ENCODE measurements at regions not wholly inside any gene's neighbourhood (a gene's known extent, or its start where the extent isn't known, plus 50 kb on each side); places are given as distances from the start of the nearest gene placed in this dataset.
"Not testable (repeated sequence)": the region's sequence is repeated elsewhere in the genome, so short reads cannot be mapped to it uniquely, and the experiment has no call there.

DNA sequence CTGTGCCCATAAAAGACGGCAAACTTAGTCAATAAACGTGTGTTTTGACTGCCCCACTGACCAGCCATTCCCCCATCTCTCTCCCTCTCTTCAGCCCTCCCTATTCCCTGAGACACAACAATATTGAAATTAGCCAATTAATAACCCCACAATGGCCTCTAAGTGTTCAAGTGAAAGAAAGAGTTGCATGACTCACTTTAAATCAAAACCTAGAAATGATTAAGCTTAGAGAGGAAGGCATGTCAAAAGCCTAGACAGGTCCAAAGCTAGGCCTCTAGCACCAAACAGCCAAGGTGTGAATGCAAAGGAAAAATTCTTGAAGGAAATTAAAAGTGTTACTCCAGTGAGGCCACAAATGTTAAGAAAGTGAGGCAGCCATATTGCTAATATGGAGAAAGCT, 261.6 kb upstream of the TBX18 start:
- no peak for DNase-seq (ENCODE audit: low read depth in 1 of 2, low spot score in 1 of 2)

DNA sequence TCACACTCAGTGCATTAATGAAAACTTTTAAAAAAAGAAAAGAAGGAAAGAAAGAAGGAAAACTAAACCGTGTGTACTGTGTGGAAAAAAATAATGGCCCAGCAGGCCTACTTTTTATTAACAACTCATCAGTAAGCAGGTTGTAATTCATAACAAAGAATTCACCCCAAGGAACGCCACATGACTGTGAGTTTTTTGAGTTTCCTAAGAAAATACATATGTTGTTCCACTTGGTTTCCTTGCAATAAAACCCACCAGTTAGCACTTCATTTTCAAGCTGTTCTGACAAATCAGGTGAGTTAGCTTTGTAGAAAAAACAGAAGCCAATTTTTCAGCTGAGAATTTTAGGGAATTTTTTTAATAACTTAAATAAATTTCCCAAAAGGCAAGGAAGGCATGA, 259.3 kb upstream of the TBX18 start:
- no peak for DNase-seq (ENCODE audit: low read depth in 1 of 2, low spot score in 1 of 2)

DNA sequence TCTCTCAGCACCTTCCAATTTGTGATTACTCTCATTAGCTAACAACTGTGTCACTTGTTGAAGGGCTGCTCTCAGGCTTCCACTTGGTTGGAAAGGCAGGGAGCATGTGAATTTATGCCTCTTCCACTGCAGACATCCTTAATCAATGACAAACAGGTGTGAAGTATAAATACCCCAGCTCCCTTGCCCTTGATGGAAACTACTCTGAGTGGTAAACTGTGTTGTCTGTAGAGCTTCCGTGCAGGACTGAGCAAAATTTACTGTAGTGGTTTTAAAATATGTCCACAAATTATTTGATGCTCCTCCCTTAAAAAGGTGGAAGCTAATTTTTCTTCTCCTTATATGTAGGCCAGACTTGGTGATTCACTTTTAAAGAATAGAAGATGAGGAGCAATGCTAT, 253.0 kb upstream of the TBX18 start:
- no peak for DNase-seq (ENCODE audit: low read depth in 1 of 2, low spot score in 1 of 2)

DNA sequence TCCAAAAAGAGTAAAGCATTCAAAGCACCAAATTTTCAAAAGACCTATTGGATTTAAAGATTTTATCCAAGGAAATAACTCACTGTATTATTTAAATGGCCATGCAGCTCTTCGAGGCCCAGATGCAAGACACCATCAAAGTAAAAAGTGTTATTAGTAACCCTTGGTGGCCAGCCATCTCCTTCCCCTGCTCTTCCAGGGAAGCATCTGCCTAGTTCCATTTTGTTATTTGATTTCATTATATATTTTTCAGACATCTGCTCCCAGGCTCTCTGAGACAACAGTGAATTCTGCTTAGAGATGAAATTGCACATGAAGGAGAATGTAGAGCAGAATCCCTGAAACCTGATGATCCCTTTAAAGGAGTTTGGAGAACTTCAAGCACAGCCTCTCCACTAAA, 252.3 kb upstream of the TBX18 start:
- DNase-seq (ENCODE audit: low read depth in 1 of 2, low spot score in 1 of 2) = no peak

DNA sequence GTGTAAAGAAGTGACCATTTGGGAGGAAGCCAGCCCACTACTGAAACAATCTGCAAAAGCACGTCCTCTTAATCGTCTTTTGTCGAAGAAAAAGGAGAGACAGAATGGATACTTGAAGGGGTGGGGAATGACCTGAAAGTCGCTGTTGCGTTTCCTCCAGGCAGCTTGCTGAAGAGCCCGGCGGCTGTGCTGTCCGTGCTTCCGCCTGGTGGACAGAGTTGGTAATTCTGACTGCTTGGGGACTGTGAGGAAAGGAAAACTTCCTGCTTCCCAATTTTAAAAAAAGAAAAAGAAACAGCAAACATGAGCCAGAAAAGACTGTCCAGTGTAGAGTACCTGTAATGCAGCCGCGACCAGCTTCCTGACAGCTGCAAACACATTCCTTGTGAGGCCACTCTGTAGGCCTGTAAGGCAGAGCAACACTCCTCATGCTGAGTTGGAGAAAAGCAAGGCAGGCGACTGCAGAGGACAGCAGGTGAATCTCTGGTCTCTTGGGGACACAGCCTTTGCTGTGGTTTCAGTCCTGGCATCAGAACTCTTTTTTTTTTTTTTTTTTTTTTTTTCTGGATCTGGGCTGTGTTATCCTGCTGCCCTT, 251.1 kb upstream of the TBX18 start:
- no peak for DNase-seq (ENCODE audit: low read depth in 1 of 2, low spot score in 1 of 2)

DNA sequence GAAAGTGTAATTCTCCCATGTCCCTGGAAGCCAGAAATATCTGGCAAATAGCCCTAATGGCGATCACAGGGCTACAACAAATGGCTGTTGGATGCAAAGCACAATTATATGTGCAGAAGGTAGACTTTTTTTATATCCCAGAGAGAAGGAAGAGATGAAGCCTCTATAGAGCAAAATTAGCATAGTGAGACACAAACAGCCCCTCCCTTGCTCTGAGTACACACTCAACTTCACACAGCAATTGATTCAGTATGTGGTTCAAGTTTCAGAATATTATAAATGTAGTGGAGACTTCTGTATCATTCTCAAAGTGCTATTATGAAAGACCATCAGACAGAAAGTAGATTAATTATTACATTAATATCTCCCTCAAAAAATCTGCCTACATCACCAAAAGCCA, 246.5 kb upstream of the TBX18 start:
- DNase-seq (ENCODE audit: low read depth in 1 of 2, low spot score in 1 of 2) = no peak

DNA sequence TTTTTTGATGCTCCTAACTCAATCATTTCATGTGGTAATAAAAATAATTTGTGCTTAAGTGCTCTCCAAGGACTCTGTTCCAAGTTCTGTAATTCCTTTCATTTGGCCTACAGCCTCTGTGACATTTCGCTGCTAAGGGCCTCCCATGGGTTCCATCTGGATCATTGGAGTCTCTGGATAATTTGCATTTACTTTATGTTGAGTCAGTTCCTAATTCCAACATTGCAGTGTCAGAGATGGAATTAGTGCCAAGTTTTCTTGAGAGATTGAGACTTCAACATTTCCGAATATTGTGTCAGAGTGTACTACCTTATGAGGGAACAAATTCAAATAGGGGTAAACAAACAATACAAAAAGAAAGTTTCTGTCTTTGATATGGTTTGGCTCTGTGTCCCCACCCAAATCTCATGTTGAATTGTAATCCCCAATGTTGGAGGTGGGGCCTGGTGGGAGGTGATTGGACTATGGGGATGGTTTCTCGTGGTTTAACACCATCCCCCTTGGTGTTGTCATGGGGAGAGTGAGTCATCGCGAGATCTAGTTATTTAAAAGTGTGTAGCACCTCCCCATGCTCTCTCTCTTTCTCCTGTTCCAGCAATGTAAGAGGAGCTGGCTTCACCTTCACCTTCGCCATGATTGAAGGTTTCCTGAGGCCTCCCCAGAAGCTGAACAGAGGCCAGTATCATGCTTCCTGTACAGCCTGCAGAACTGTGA, 244.1 kb upstream of the TBX18 start:
- DNase-seq (ENCODE audit: low read depth in 1 of 2, low spot score in 1 of 2) = no peak

DNA sequence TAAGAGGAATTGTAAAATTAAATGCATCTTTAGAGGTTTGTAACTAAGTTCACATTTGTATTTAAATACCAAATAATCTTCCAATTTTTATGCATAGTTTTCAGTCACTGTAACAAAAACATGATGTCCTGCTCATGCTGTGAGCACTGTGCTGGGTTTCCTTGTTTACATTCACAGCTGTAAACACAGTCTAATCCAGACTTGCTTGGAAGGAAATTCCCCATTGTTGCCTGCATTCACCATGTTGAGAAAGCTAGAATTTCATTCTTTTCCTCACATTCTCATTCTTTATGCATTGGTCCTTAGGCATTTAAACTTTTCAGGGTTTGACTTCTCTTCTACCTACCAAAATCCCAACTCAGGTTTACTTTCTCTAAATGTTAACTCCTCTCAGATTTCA, 242.0 kb upstream of the TBX18 start:
- DNase-seq (ENCODE audit: low read depth in 1 of 2, low spot score in 1 of 2) = no peak

DNA sequence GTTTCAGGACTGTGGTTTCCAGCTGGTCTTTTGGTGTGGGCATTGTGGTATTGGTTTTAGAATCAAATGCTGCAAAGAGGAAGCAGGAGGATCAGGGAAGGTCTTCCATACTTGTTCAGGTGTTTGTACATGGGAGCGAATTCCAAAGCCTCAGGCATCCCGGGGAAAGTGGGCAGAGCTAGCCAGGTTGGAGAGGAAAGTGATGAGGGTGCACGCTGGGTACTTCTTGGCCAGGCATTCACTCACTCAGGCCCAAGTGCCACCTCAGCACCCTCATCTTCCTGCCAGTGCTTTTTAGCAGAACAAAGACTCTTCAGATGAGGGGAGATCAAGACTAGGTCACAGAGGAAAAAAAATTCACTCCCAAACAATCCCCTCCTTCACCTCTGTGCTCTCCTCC, 241.1 kb upstream of the TBX18 start:
- no peak for DNase-seq (ENCODE audit: low read depth in 1 of 2, low spot score in 1 of 2)

DNA sequence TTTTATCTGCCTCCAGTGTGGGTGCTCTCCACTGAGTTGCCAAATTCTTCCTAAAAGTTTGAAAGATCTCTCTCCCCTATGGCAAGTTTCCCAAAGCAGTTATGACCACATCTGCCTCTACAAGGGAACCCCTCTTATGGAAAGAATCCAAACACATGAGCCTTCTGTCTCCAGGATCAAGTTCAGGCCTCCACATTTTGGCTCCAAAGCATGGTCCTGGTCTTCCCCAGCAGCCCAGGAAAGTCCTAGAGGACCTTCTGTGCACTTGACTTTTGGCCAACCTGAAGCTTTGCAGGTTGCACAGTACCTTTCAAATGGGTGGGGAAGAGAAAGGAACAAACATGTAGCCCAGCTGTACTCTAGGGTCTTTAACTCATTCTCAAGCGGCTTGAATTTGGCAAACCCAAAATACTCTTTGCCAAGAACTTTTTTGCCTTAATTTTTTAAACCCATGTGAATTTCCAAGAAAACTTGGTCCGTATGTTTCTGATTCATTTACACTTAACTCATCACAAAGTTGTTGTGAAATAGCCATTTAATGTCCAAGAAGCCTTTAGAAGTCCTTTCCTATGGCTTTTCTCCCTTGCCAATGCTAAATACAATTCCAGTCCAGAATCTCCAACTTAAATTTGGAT, 240.1 kb upstream of the TBX18 start:
- no peak for DNase-seq (ENCODE audit: low read depth in 1 of 2, low spot score in 1 of 2)

DNA sequence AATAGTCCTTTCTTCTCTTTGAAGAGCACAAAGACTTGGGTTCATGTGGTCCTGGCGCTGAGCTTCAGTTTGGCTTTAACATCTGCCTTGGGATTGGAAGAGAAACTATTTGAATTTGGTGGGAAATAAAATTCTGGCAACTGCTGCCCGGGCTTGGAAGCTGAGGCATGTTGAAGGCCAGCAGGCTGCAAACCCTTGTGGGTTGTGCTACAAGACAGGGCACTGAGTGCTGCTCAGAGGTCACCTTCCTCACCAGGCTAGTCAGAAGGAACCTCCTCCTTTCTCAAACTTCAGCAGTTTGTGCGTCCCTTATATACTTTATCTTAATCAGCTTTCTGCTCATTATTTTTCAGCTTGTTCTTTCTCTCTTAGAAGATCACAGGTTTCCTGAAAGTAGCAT, 238.4 kb upstream of the TBX18 start:
- no peak for DNase-seq (ENCODE audit: low read depth in 1 of 2, low spot score in 1 of 2)

DNA sequence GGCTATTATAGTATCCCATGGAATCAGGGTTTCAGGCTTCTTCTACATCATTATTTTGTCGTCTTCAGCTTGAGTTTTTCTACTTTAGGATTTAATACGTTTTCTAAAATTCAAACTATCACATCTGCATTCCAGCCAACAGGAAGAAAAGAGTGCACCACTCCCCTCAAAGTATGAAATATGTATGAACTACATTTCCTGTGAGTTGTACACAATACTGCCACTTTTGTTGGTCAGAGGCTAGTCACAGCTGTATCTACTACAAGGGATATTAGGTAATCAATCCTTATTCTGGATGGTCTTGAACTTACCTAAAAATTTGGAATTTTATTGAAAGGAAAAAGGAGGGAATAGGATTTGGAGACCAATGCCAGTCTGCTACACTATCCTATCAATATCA, 235.6 kb upstream of the TBX18 start:
- no peak for DNase-seq (ENCODE audit: low read depth in 1 of 2, low spot score in 1 of 2)

DNA sequence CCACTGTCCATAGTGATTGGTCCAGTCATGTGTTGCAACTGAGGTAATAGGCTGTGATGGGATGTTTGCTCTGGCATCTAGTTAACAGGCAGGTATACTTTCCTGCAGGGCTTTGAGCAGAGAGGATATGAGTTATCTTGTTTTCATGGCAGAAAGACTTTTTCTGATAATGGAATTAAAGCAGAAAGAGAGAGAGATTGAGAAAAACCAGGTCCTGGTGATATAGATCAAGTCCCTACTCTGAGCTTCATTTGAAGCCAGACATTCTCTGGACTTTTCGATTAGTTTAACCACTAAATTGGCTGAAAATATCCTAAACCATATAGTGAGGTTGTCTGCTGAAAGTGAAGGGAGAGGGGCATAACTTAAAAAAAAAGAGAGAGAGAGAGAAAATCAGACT, 233.8 kb upstream of the TBX18 start:
- DNase-seq (ENCODE audit: low read depth in 1 of 2, low spot score in 1 of 2) = no peak

DNA sequence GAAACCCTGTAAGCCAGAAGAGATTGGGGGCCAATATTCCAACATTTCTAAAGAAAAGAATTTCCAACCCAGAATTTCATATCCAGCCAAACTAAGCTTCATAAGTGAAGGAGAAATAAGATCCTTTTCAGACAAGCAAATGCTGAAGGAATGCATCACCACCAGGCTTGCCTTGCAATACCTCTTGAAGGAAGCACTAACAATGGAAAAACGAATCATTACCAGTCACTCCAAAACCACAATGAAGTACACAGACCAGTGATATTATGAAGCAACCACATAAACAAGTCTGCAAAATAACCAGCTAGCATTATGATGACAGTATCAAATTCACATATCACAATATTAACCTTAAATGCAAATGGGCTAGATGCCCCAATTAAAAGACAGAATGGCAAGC, 224.4 kb upstream of the TBX18 start:
- DNase-seq (ENCODE audit: low read depth in 1 of 2, low spot score in 1 of 2) = not testable (repeated sequence)

DNA sequence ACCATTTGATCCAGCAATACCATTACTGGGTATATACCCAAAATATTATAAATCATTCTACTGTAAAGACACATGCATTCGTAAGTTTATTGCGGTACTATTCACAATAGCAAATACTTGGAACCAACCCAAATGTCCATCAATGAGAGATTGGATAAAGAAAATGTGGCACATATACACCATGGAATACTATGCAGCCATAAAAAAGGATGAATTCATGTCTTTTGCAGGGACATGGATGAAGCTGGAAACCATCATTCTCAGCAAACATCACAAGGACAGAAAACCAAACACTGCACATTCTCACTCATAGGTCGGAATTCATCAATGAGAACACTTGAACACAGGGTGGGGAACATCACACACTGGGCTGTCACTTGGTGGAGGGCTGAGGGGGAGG, 221.1 kb upstream of the TBX18 start:
- DNase-seq (ENCODE audit: low read depth in 1 of 2, low spot score in 1 of 2) = not testable (repeated sequence)

DNA sequence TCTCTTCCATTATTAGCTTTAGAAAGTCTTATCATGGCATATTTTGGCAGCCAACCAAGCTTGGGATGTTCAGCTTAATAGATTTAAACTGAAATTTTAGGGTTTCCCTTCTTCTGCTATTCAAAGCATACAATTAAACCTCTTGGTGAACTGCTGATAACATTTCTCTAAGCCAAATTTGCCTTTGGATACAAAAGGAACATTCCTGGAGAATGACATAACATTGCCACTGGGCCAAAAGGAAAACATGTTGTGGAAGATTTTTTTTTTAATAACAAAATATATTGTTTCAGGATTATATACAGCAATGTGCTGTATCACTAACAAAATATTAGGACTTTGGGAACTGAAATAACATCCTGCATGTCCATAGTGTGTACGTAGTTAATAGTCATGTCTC, 215.1 kb upstream of the TBX18 start:
- no peak for DNase-seq (ENCODE audit: low read depth in 1 of 2, low spot score in 1 of 2)

DNA sequence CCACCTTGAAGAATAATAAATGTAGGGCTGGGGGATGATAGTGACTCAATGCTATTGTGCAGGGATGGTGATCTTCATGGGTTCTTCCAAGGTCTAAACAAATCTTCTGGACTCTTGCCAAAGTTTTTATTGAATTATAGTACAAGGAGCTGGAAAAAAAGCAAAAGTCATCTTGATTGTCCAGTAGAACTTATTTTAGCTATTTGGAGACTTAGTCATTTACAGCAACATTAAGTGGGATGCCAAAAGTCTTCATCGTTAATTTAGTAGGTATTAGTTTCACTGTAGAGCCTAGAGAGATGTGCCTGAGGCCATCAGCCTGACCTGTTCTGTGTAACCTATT, 212.9 kb upstream of the TBX18 start:
- DNase-seq (ENCODE audit: low read depth in 1 of 2, low spot score in 1 of 2) = no peak

DNA sequence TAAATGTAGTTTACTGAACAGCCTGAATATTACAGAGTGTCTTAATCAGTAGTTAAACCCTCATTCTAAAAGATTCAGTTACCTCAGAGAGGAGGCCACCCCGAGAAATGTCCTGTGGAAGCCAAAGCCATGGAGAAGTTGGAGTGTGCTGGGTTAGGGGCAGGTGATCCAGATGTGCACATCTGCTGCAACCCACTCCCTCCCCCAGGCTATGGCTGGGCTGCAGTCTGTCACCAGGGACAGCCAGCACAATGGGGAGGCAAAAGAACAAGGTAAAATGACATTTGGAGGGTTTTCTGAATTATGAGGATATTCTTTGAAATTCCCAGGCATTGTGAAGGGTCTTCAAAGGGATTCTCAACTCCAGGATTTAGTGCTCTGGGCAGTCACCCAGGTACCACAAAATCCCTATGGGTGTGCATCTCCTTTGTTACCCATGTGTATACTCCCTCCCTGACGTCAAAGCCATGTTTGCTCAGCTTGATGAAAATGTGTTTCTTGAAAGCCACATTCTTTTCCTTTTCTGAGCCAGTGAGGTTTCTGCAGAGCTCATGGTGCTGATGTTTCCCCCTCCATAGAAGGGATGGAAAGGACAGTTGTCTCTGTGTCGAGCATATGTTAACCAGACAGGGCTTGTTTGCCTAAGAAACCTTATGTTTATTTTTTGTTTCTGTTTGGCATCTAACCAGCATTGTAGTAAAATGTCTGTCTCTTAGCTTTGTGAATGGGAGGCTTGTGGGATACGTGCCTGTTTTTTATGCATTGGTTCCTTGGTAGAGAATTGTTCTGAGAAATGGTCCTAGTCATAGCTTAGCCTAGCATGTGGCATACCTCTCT, 212.3 kb upstream of the TBX18 start:
- no peak for DNase-seq (ENCODE audit: low read depth in 1 of 2, low spot score in 1 of 2)

DNA sequence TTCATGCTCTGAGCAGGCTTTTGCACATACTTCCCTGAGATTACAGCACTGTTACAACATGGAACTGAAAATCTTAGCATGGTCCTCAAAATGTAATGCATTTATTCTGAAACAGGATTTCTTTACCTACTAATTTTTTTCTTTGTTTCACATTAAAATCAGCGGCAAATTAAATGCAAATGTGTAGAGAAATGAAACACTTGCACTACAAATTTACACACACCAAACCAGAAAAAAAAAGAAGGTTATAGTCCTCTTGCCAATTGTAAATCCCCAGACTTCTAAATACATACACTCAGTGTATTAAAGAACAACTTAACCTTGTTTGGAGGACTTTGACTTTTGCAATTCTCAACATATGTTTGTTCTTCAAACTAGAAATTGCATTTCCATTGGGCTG, 210.9 kb upstream of the TBX18 start:
- DNase-seq (ENCODE audit: low read depth in 1 of 2, low spot score in 1 of 2) = no peak

DNA sequence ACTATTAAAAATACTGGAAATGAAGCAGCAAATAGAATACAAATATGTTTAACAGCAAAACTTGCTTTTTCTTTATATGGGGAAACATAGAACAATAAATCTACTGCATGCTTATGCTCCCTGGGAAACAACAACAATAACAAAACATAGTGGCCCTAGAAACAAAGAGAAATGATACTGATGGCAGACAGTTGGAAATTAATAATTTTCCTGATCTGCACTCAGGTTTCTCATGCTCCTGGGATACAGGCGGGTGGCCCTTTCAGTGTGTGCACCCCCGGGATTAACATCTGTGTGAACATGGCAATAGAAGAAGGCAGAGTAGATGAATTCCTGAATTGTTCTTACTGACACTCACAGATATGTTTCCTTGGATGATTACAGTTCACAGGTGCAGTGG, 209.2 kb upstream of the TBX18 start:
- no peak for DNase-seq (ENCODE audit: low read depth in 1 of 2, low spot score in 1 of 2)

DNA sequence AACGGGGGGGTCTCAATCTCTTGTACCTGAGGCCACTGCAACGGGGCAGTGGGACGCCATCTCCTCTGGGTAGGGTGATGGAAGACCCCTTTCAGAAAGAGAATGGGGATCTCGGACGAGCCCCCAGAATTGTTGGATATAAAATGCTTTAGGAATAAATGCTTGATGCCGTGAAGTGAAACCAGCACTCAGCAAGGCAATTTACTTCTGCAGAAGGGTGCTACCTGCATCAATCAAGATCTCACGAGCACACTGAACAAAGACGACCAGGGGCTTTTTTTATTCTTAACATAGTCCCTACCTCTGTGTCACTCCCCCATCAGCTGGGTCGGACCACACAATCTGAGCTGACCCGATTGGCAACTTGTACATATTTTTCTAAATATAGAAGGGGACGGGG, 203.6 kb upstream of the TBX18 start:
- no peak for DNase-seq (ENCODE audit: low read depth in 1 of 2, low spot score in 1 of 2)

DNA sequence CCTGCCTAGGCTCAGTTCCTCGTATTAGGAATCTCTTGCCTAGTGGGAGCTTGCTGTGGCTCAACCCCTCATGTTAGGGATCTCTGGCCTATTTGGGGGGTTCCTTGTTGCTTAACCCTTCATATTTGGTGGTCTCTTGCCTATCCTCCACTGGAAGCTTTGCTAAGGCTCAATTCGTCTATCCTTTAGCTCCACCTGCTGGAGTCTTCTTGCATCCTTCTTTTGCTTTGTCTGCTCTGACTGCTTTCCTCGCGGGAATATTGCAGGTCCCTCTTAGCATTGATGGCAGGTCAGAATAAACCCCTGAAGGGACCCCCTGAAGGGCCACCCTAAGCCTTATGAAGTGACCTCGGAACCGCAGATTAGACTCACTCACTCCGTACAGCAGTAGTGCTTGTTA, 203.0 kb upstream of the TBX18 start:
- DNase-seq (ENCODE audit: low read depth in 1 of 2, low spot score in 1 of 2) = no peak

Measured in activated T-helper 1 cell treated with anti-CD3 and anti-CD28 coated beads, Interleukin-2, amount 50 U/mL, for 16 hours (primary cell).